Fibroblast of lung (primary cell): ENCODE measurements at regions not wholly inside any gene's neighbourhood (a gene's known extent, or its start where the extent isn't known, plus 50 kb on each side); places are given as distances from the start of the nearest gene placed in this dataset.

Experiments used
- DNase-seq, 2 donors: peaks; one replicate each; pipeline versions ENCODE4 v3.0.0 to v3.0.0-alpha.2; 2010; ENCODE audit warnings: low read depth in 2 of 2
- H2AFZ ChIP-seq: 2 replicates; pipeline ENCODE4 v1.5.1; 2012; ENCODE audit warnings: low read length, control low read depth, inconsistent platforms
- H3K27ac ChIP-seq: 2 replicates; pipeline ENCODE4 v1.5.1; 2011; ENCODE audit warnings: low read length, control low read depth; ENCODE audit not compliant: insufficient read depth
- H3K27me3 ChIP-seq: 2 replicates; pipeline ENCODE4 v1.5.1; 2011; ENCODE audit warnings: mild to moderate bottlenecking, low read length; ENCODE audit not compliant: control insufficient read depth, insufficient read depth
- H3K36me3 ChIP-seq: 2 replicates; pipeline ENCODE4 v1.5.1; 2011; ENCODE audit warnings: low read length; ENCODE audit not compliant: control insufficient read depth, insufficient read depth
- H3K4me1 ChIP-seq: 2 replicates; pipeline ENCODE4 v1.5.1; 2011; ENCODE audit warnings: low read length; ENCODE audit not compliant: control insufficient read depth, insufficient read depth; ENCODE audit errors: extremely low read depth
- H3K4me2 ChIP-seq: 2 replicates; pipeline ENCODE4 v1.5.1; 2011; ENCODE audit warnings: low read length, control low read depth; ENCODE audit not compliant: insufficient read depth; ENCODE audit errors: extremely low read depth
- H3K4me3 ChIP-seq, 4 experiments: fragments of 200-600 bp in 1 of 4; sonication (generic) in 1 of 4; replicated peaks in 1 of 4; 2 replicates each; pipeline ENCODE4 v1.5.1; 2011 to 2016; ENCODE audit warnings: low read length in 4 of 4, low read depth in 3 of 4, mild to moderate bottlenecking in 3 of 4, control low read depth in 2 of 4, inconsistent platforms in 1 of 4, mixed read lengths in 1 of 4; ENCODE audit not compliant: insufficient read depth in 1 of 4; ENCODE audit errors: control extremely low read depth in 1 of 4
- H3K79me2 ChIP-seq: 2 replicates; pipeline ENCODE4 v1.5.1; 2012; ENCODE audit warnings: mild to moderate bottlenecking, low read length, inconsistent platforms; ENCODE audit not compliant: control insufficient read depth, insufficient read depth
- H3K9ac ChIP-seq: 2 replicates; pipeline ENCODE4 v1.5.1; 2011; ENCODE audit warnings: mild to moderate bottlenecking, low read length, control low read depth; ENCODE audit not compliant: insufficient read depth
- H3K9me3 ChIP-seq: 2 replicates; pipeline ENCODE4 v1.5.1; 2012; ENCODE audit warnings: low read depth, low read length; ENCODE audit not compliant: control insufficient read depth, insufficient read depth
- H4K20me1 ChIP-seq: 2 replicates; pipeline ENCODE4 v1.5.1; 2011; ENCODE audit warnings: low read length; ENCODE audit not compliant: control insufficient read depth, insufficient read depth; ENCODE audit errors: extremely low read depth
- EZH2 ChIP-seq: IDR thresholded peaks from 2 replicates; pipeline ENCODE4 v1.5.1; 2012; ENCODE audit warnings: low read length, control low read depth, mild to moderate bottlenecking; ENCODE audit errors: missing control alignments
- TF ChIP-seq, protein P1 (sequence below), 2 donors: IDR thresholded peaks in 1 of 2; conservative IDR thresholded peaks in 1 of 2; 1 replicate in 1 of 2; 2 replicates in 1 of 2; pipeline ENCODE4 v1.5.1; 2011 to 2012; ENCODE audit warnings: low read length in 2 of 2, control low read depth in 1 of 2, inconsistent platforms in 1 of 2, low read depth in 1 of 2, mild to moderate bottlenecking in 1 of 2

DNA sequence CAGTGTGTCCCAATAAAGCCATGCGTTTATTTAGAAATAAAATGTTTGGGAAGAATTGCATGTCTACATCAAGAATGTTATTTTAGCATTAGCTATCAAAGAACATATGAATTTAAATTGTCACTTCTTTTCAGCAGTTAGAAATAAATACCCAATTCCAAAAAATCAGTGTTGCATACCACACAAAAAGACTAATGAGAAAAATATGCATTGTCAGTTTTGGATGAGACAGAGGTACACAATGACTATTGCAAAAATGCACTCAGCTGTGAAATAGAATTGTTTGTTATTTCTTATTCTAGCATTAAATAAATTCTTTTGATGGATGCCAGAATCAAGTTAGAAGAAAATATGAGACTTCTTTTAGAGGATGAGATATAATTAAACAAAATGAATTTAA is 833.9 kb downstream of the SLITRK1 start:
- Histone ChIP-seq H3K36me3 (no peaks in the 10 kb centered on the region), H3K27me3 (no peaks in the 10 kb centered on the region), H3K4me2 (no peak overlapping the region), H4K20me1 (no peaks in the 10 kb centered on the region), H3K9ac (no peak overlapping the region), H2AFZ (no peak overlapping the region), H3K4me3 (no peak overlapping the region), H3K27ac (no peak overlapping the region), H3K79me2 (no peaks in the 10 kb centered on the region), H3K4me1 (no peaks in the 10 kb centered on the region), H3K9me3 (no peaks in the 10 kb centered on the region)
- peak in 1 of 2 donors; percentile 17 for DNase-seq
- no peak for TF ChIP-seq EZH2
- TF ChIP-seq, protein P1, sequence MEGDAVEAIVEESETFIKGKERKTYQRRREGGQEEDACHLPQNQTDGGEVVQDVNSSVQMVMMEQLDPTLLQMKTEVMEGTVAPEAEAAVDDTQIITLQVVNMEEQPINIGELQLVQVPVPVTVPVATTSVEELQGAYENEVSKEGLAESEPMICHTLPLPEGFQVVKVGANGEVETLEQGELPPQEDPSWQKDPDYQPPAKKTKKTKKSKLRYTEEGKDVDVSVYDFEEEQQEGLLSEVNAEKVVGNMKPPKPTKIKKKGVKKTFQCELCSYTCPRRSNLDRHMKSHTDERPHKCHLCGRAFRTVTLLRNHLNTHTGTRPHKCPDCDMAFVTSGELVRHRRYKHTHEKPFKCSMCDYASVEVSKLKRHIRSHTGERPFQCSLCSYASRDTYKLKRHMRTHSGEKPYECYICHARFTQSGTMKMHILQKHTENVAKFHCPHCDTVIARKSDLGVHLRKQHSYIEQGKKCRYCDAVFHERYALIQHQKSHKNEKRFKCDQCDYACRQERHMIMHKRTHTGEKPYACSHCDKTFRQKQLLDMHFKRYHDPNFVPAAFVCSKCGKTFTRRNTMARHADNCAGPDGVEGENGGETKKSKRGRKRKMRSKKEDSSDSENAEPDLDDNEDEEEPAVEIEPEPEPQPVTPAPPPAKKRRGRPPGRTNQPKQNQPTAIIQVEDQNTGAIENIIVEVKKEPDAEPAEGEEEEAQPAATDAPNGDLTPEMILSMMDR (conservative IDR thresholded peaks at IDR 0.05 in 1 of 2, IDR thresholded peaks at IDR 0.05 in 1 of 2; ENCODE audit: low read depth in 1 of 2, low read length in 2 of 2) = no peak

DNA sequence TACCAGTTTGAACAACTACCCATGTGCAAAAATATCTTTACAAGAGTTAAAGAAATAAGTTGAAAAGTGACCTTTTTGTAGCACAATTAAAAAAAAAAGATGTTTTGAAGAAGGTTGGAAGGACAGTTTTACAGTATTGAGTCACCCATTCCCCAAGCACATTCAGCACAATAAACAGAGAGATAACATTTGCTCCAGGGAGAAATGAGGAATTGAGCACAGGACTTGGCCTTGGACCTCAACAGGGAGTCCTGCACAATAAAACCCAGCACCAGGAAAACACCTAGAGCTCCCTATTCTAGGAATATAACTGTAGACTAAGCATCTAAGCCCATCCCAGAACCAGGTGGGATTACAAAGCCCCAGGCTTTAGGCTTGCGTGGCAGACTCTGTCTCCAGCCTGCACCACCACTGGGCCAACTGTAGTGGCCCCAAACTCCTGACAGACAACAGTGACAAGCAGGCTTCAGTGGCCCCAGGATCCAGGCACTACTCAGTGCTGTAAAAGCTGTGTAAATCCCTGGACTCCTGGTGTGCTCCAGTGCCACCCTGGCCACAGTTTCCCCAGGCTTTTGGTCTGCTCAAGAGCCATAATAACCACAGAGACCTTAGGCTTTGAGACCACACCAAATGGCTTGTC is 857.2 kb downstream of the SLITRK1 start:
- Histone ChIP-seq H3K27ac (no peak overlapping the region), H3K4me2 (no peak overlapping the region), H3K9ac (no peak overlapping the region), H3K9me3 (no peaks in the 10 kb centered on the region), H3K36me3 (no peaks in the 10 kb centered on the region), H3K79me2 (no peaks in the 10 kb centered on the region), H3K4me3 (no peak overlapping the region), H2AFZ (no peak overlapping the region), H4K20me1 (no peaks in the 10 kb centered on the region), H3K27me3 (no peaks in the 10 kb centered on the region), H3K4me1 (no peaks in the 10 kb centered on the region)
- peak in 1 of 2 donors; percentile 0 for DNase-seq
- TF ChIP-seq, protein P1 (conservative IDR thresholded peaks at IDR 0.05 in 1 of 2, IDR thresholded peaks at IDR 0.05 in 1 of 2; ENCODE audit: low read depth in 1 of 2, low read length in 2 of 2) = no peak
- no peak for TF ChIP-seq EZH2

DNA sequence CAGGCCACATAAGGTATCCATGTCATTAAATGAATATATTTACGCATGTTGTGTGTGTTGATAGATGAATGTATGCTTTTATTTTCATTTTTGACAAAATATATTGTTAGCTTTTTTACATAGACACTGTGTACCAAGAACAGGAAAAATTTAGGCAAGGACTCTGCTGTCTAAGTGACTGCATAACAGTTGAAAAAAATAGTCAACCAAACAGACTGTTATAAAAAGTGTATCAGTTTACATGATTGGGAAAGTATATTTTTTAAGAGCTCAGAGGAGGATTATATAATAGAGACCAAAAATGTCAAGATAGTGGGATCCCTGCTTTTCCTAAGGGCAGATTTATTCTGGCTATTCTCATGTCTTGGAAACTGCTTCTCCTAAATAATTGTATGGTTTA is 858.0 kb downstream of the SLITRK1 start:
- no peaks in the 10 kb centered on the region for H4K20me1 ChIP-seq
- TF ChIP-seq EZH2 = no peak
- TF ChIP-seq, protein P1 (conservative IDR thresholded peaks at IDR 0.05 in 1 of 2, IDR thresholded peaks at IDR 0.05 in 1 of 2; ENCODE audit: low read depth in 1 of 2, low read length in 2 of 2) = no peak
- no peaks in the 10 kb centered on the region for H3K4me1 ChIP-seq
- no peak overlapping the region for H3K27ac ChIP-seq
- H3K4me2 ChIP-seq = no peak overlapping the region
- no peak overlapping the region for H2AFZ ChIP-seq
- no peak overlapping the region for H3K4me3 ChIP-seq
- no peaks in the 10 kb centered on the region for H3K79me2 ChIP-seq
- H3K9ac ChIP-seq = no peak overlapping the region
- no peaks in the 10 kb centered on the region for H3K27me3 ChIP-seq
- no peaks in the 10 kb centered on the region for H3K9me3 ChIP-seq
- DNase-seq = peak in 1 of 2 donors; percentile 23
- H3K36me3 ChIP-seq = no peaks in the 10 kb centered on the region
